ENCODE measurements at regions not wholly inside any gene's neighbourhood (a gene's known extent, or its start where the extent isn't known, plus 50 kb on each side); places are given as distances from the start of the nearest gene placed in this dataset.
A peak's percentile ranks its signal among the peaks of the same experiment; 100 is the strongest.

- H3K36me3 Mint-ChIP-seq, result no peaks in the 10 kb centered on the region
- no peak overlapping the region for H3K27ac Mint-ChIP-seq
- H3K4me1 ChIP-seq (ENCODE audit: control insufficient read depth in 1 of 2, insufficient read depth in 2 of 2, low read length in 2 of 2), result no peaks in the 10 kb centered on the region
- no peak overlapping the region for H2AFZ ChIP-seq (ENCODE audit: insufficient read depth, low read depth, low read length, poor library complexity, severe bottlenecking)
- 75% methylated on average over 2 of the region's 3 CpGs for WGBS (ENCODE audit: insufficient coverage)
- no peaks in the 10 kb centered on the region for H3K9me3 Mint-ChIP-seq
- H3K36me3 ChIP-seq (replicated peaks in 1 of 2; ENCODE audit: control insufficient read depth in 1 of 2, insufficient read depth in 2 of 2, low read length in 2 of 2), result no peaks in the 10 kb centered on the region
- no peaks in the 10 kb centered on the region for H3K27me3 ChIP-seq (ENCODE audit: control insufficient read depth in 2 of 2, insufficient read depth in 2 of 2, low read length in 2 of 2)
- H3K79me2 ChIP-seq (ENCODE audit: insufficient read depth, low read length), result no peaks in the 10 kb centered on the region
- DNase-seq, result no peak
- TF ChIP-seq CTCF (IDR thresholded peaks at IDR 0.05), result no peak
- H3K27me3 Mint-ChIP-seq (ENCODE audit: low read depth in 3 of 3), result peaks cover 0 to 2% (median 1%) of the 10 kb centered on the region in 3 donors
- no peak overlapping the region for H3K9ac ChIP-seq (ENCODE audit: insufficient read depth, low read length, poor library complexity, severe bottlenecking)
- no peaks in the 10 kb centered on the region for H4K20me1 ChIP-seq (ENCODE audit: insufficient read depth, low read length)
- H3K4me2 ChIP-seq (replicated peaks; ENCODE audit: extremely low read depth, low read length, poor library complexity, severe bottlenecking), result no peak overlapping the region
- no peaks in the 10 kb centered on the region for H3K9me3 ChIP-seq (replicated peaks in 1 of 2; ENCODE audit: control insufficient read depth in 1 of 2, insufficient read depth in 1 of 2, low read length in 2 of 2)
- H3K4me1 Mint-ChIP-seq, result no peaks in the 10 kb centered on the region
- no peak overlapping the region for H3K27ac ChIP-seq (ENCODE audit: low read depth in 1 of 2, low read length in 2 of 2)
- H3K4me3 Mint-ChIP-seq, result no peak overlapping the region
- no peak overlapping the region for H3K4me3 ChIP-seq (replicated peaks in 1 of 3; ENCODE audit: low read depth in 2 of 3, low read length in 3 of 3)
- intact Hi-C loops (cut with micrococcal nuclease), result no loop called here
These were observed 65.9 kb upstream of the PRKG1 start for GRCh38 chr10:51008346-51008745.

DNA sequence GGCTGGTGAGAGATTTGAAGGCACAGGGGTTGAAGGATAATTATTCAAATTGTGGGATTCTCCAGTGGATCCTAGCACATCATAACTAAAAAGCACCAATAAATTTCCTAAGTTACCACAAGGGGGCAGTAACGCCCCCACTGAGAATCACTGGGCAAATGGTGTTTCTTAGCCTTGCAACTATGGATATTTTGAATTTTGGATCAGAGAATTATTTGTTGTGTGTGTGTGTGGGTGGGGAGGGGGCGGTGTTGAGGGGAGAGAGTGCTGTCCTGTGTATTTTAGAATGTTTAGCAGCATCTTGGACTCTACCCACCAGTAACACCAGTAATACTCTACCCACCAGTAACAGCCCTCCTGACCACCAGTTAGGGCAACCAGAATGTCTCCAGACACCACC is 63.3 kb upstream of the PRKG1 start:
- H3K9me3 Mint-ChIP-seq, result no peaks in the 10 kb centered on the region
- Histone ChIP-seq H3K79me2 (ENCODE audit: insufficient read depth, low read length) (no peaks in the 10 kb centered on the region), H4K20me1 (ENCODE audit: insufficient read depth, low read length) (no peaks in the 10 kb centered on the region), H3K4me3 (replicated peaks in 1 of 3; ENCODE audit: low read depth in 2 of 3, low read length in 3 of 3) (no peak overlapping the region), H3K4me2 (replicated peaks; ENCODE audit: extremely low read depth, low read length, poor library complexity, severe bottlenecking) (no peak overlapping the region), H2AFZ (ENCODE audit: insufficient read depth, low read depth, low read length, poor library complexity, severe bottlenecking) (no peak overlapping the region), H3K9me3 (replicated peaks in 1 of 2; ENCODE audit: control insufficient read depth in 1 of 2, insufficient read depth in 1 of 2, low read length in 2 of 2) (no peaks in the 10 kb centered on the region), H3K9ac (ENCODE audit: insufficient read depth, low read length, poor library complexity, severe bottlenecking) (no peak overlapping the region), H3K27me3 (ENCODE audit: control insufficient read depth in 2 of 2, insufficient read depth in 2 of 2, low read length in 2 of 2) (no peaks in the 10 kb centered on the region), H3K4me1 (ENCODE audit: control insufficient read depth in 1 of 2, insufficient read depth in 2 of 2, low read length in 2 of 2) (no peaks in the 10 kb centered on the region), H3K27ac (ENCODE audit: low read depth in 1 of 2, low read length in 2 of 2) (no peak overlapping the region), H3K36me3 (replicated peaks in 1 of 2; ENCODE audit: control insufficient read depth in 1 of 2, insufficient read depth in 2 of 2, low read length in 2 of 2) (no peaks in the 10 kb centered on the region)
- no peaks in the 10 kb centered on the region for H3K4me1 Mint-ChIP-seq
- intact Hi-C loops (cut with micrococcal nuclease), result loop anchor here in 1 of 2 donors (10.0 kb wide), 1 partner anchor 944 kb away; no protein-coding TSS in a partner anchor
- no CpG with 5 or more reads among the region's 2 CpGs for WGBS (ENCODE audit: insufficient coverage)
- DNase-seq, result peak in 1 of 3 donors; percentile 8
- peak; percentile 78 for TF ChIP-seq CTCF (IDR thresholded peaks at IDR 0.05)
- no peak overlapping the region for H3K4me3 Mint-ChIP-seq
- peaks cover 0 to 1% (median 0%) of the 10 kb centered on the region in 3 donors for H3K27me3 Mint-ChIP-seq (ENCODE audit: low read depth in 3 of 3)
- H3K36me3 Mint-ChIP-seq, result no peaks in the 10 kb centered on the region
- no peak overlapping the region for H3K27ac Mint-ChIP-seq

Measured in CD14-positive monocyte (primary cell).